PC-3 (cell line): ENCODE measurements at regions not wholly inside any gene's neighbourhood (a gene's known extent, or its start where the extent isn't known, plus 50 kb on each side); places are given as distances from the start of the nearest gene placed in this dataset.
"Not testable (repeated sequence)": the region's sequence is repeated elsewhere in the genome, so short reads cannot be mapped to it uniquely, and the experiment has no call there.

Experiments used
- ATAC-seq: fragments of 200-7000 bp; cut with Tn5 transposase; 2 replicates; pipeline ENCODE4 v1.9.1; 2020; ENCODE audit warnings: mild to moderate bottlenecking, moderate library complexity
- BruUV-seq: library from RNA; stranded (reverse); fragments of 400-500 nt; replicated peaks from 2 replicates; lab custom pipeline; 2021; lab: Mats Ljungman, UMichigan
- CTCF ChIA-PET: fragments of 300-600 bp; sonication (Branson Sonifier 250); formaldehyde crosslinking; loops from one replicate; lab custom pipeline; 2022; ENCODE audit warnings: antibody characterized with exemption; lab: Charles Lee
- POLR2A ChIA-PET: fragments of 300-600 bp; sonication (Branson Sonifier 250); formaldehyde crosslinking; loops from one replicate; lab custom pipeline; 2022; ENCODE audit warnings: antibody characterized with exemption; ENCODE audit not compliant: unreplicated experiment; lab: Charles Lee
- DNase-seq: peaks from one replicate; pipeline ENCODE4 v3.0.0-alpha.2; 2015
- H2AFZ ChIP-seq: fragments of 300-600 bp; sonication (generic); 2 replicates; pipeline ENCODE4 v1.6.0; 2016; ENCODE audit warnings: antibody characterized with exemption, low read length
- H3F3A ChIP-seq: fragments of 300-600 bp; sonication (generic); one replicate; pipeline ENCODE4 v1.6.0; 2017; ENCODE audit warnings: antibody characterized with exemption, low read length, control low read depth, mild to moderate bottlenecking; ENCODE audit not compliant: unreplicated experiment
- H3K27ac ChIP-seq: fragments of 300-600 bp; sonication (generic); 2 replicates; pipeline ENCODE4 v1.5.1; 2016; ENCODE audit warnings: mild to moderate bottlenecking, low read length
- H3K27me3 ChIP-seq: fragments of 300-600 bp; sonication (generic); 2 replicates; pipeline ENCODE4 v1.6.1; 2016; ENCODE audit warnings: low read length, mixed read lengths
- H3K36me3 ChIP-seq: fragments of 300-600 bp; sonication (generic); 2 replicates; pipeline ENCODE4 v1.6.1; 2016; ENCODE audit warnings: low read depth, mixed run types, low read length, mixed read lengths
- H3K4me1 ChIP-seq: fragments of 300-600 bp; sonication (generic); 2 replicates; pipeline ENCODE4 v1.5.1; 2016; ENCODE audit warnings: low read length; ENCODE audit not compliant: insufficient read depth
- H3K4me2 ChIP-seq: fragments of 300-600 bp; sonication (generic); 2 replicates; pipeline ENCODE4 v1.6.0; 2016; ENCODE audit warnings: low read length
- H3K4me3 ChIP-seq: fragments of 300-600 bp; sonication (generic); 2 replicates; pipeline ENCODE4 v1.5.1; 2016; ENCODE audit warnings: mild to moderate bottlenecking, low read length, mixed read lengths
- H3K79me2 ChIP-seq: fragments of 300-600 bp; sonication (generic); 2 replicates; pipeline ENCODE4 v1.6.1; 2017; ENCODE audit warnings: low read length, mixed read lengths
- H3K9ac ChIP-seq: fragments of 300-600 bp; sonication (generic); 2 replicates; pipeline ENCODE4 v1.6.0; 2016; ENCODE audit warnings: mild to moderate bottlenecking, low read length
- H3K9me2 ChIP-seq: fragments of 300-600 bp; sonication (generic); replicated peaks from 2 replicates; pipeline ENCODE4 v1.6.1; 2016; ENCODE audit warnings: mixed run types, low read length, mixed read lengths
- H3K9me3 ChIP-seq: fragments of 300-600 bp; sonication (generic); 2 replicates; pipeline ENCODE4 v1.6.1; 2016; ENCODE audit warnings: low read length, mixed read lengths
- H4K20me1 ChIP-seq: fragments of 300-600 bp; sonication (generic); 2 replicates; pipeline ENCODE4 v1.6.1; 2016; ENCODE audit warnings: low read length, mixed read lengths
- EZH2 ChIP-seq: fragments of 300-600 bp; sonication (generic); IDR thresholded peaks from one replicate; pipeline ENCODE4 v1.6.1; 2017; ENCODE audit warnings: antibody characterized with exemption, mild to moderate bottlenecking, low read length; ENCODE audit not compliant: unreplicated experiment
- EZH2phosphoT487 ChIP-seq: fragments of 300-600 bp; sonication (generic); IDR thresholded peaks from 2 replicates; pipeline ENCODE4 v1.6.1; 2018; ENCODE audit warnings: mild to moderate bottlenecking, antibody characterized with exemption, low read length, borderline replicate concordance
- intact Hi-C: fragments of 100-400 bp; cut with micrococcal nuclease; formaldehyde crosslinking; loops from 2 replicates; pipeline ENCODE4 v1.9.0; 2023
- TF ChIP-seq, protein P1 (sequence below): fragments of 300-600 bp; sonication (generic); conservative IDR thresholded peaks from 2 replicates; pipeline ENCODE4 v1.5.1; 2017; ENCODE audit warnings: antibody characterized with exemption, low read depth, mild to moderate bottlenecking, low read length

GRCh38 chr1:60947367-60947766, 135.0 kb upstream of the NFIA start:
- no peak overlapping the region for H3K27ac ChIP-seq
- H3K36me3 ChIP-seq, result no peaks in the 10 kb centered on the region
- intact Hi-C loops, result no loop called here

GRCh38 chr1:60942896-60943638, 139.3 kb upstream of the NFIA start:
- no TSS peak for BruUV-seq
- Histone ChIP-seq H3K36me3 (no peaks in the 10 kb centered on the region), H3K27ac (no peak overlapping the region), H3K4me2 (peak overlapping the region; percentile 46), H3K9ac (no peak overlapping the region), H2AFZ (peak overlapping the region; percentile 10; the same call in 1 of the 2 replicates), H3K9me3 (no peaks in the 10 kb centered on the region), H3K4me1 (peaks cover 51% of the 10 kb centered on the region), H3K27me3 (no peaks in the 10 kb centered on the region), H3F3A (no peaks in the 10 kb centered on the region), H3K4me3 (no peak overlapping the region), H4K20me1 (no peaks in the 10 kb centered on the region), H3K79me2 (no peaks in the 10 kb centered on the region), H3K9me2 (no peaks in the 10 kb centered on the region)
- intact Hi-C loops, result no loop called here
- POLR2A ChIA-PET, result no interaction called here
- ATAC-seq (peak; percentile 5; the same call in 1 of the 2 replicates), DNase-seq (no peak)
- TF ChIP-seq EZH2 (no peak), EZH2phosphoT487 (no peak)
- TF ChIP-seq, protein P1, sequence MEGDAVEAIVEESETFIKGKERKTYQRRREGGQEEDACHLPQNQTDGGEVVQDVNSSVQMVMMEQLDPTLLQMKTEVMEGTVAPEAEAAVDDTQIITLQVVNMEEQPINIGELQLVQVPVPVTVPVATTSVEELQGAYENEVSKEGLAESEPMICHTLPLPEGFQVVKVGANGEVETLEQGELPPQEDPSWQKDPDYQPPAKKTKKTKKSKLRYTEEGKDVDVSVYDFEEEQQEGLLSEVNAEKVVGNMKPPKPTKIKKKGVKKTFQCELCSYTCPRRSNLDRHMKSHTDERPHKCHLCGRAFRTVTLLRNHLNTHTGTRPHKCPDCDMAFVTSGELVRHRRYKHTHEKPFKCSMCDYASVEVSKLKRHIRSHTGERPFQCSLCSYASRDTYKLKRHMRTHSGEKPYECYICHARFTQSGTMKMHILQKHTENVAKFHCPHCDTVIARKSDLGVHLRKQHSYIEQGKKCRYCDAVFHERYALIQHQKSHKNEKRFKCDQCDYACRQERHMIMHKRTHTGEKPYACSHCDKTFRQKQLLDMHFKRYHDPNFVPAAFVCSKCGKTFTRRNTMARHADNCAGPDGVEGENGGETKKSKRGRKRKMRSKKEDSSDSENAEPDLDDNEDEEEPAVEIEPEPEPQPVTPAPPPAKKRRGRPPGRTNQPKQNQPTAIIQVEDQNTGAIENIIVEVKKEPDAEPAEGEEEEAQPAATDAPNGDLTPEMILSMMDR, result no peak
- CTCF ChIA-PET, result no interaction called here

More at GRCh38 chr1:60947367-60947766, 135.0 kb upstream of the NFIA start:
- Histone ChIP-seq H3K9me3 (no peaks in the 10 kb centered on the region), H3K9me2 (no peaks in the 10 kb centered on the region), H3K79me2 (no peaks in the 10 kb centered on the region), H2AFZ (no peak overlapping the region), H3K27me3 (peaks cover 14% of the 10 kb centered on the region; the same call in 1 of the 2 replicates), H3K4me2 (peak overlapping the region; percentile 24; the same call in 1 of the 2 replicates), H3F3A (no peaks in the 10 kb centered on the region), H3K9ac (no peak overlapping the region), H3K4me3 (no peak overlapping the region), H3K4me1 (peaks cover 27% of the 10 kb centered on the region), H4K20me1 (no peaks in the 10 kb centered on the region)
- ChIA-PET CTCF (no interaction called here), POLR2A (no interaction called here)
- BruUV-seq, result no TSS peak
- TF ChIP-seq, protein P1, result no peak
- TF ChIP-seq EZH2 (no peak), EZH2phosphoT487 (no peak)
- ATAC-seq, result peak; percentile 81
- peak; percentile 62 for DNase-seq

- intact Hi-C loops, result no loop called here
- no TSS peak for BruUV-seq
- Histone ChIP-seq H3K9me3 (no peaks in the 10 kb centered on the region), H2AFZ (no peak overlapping the region), H4K20me1 (no peaks in the 10 kb centered on the region), H3K4me2 (peak overlapping the region; percentile 46), H3K9ac (no peak overlapping the region), H3K79me2 (no peaks in the 10 kb centered on the region), H3K4me3 (no peak overlapping the region), H3K4me1 (peaks cover 46% of the 10 kb centered on the region), H3K36me3 (no peaks in the 10 kb centered on the region), H3K27me3 (no peaks in the 10 kb centered on the region), H3K9me2 (no peaks in the 10 kb centered on the region), H3F3A (no peaks in the 10 kb centered on the region), H3K27ac (no peak overlapping the region)
- ChIA-PET POLR2A (no interaction called here), CTCF (no interaction called here)
- DNase-seq (peak; percentile 87), ATAC-seq (peak; percentile 89)
- TF ChIP-seq, protein P1, result no peak
- no peak for TF ChIP-seq EZH2phosphoT487
- TF ChIP-seq EZH2, result no peak
These were observed 140.1 kb upstream of the NFIA start for GRCh38 chr1:60942291-60942690.

- H2AFZ ChIP-seq, H3K79me2 ChIP-seq, H3K9me3 ChIP-seq, CTCF ChIA-PET, H4K20me1 ChIP-seq, intact Hi-C loops, ATAC-seq, H3K9ac ChIP-seq, BruUV-seq, DNase-seq, H3K9me2 ChIP-seq, H3K36me3 ChIP-seq, H3F3A ChIP-seq, H3K4me3 ChIP-seq, H3K27ac ChIP-seq, POLR2A ChIA-PET, H3K4me2 ChIP-seq, H3K27me3 ChIP-seq: not testable (repeated sequence)
- H3K4me1 ChIP-seq, result peaks cover 38% of the 10 kb centered on the region
These were observed 141.7 kb upstream of the NFIA start for GRCh38 chr1:60940685-60941084.
